GM18861 (cell line): ENCODE measurements at regions not wholly inside any gene's neighbourhood (a gene's known extent, or its start where the extent isn't known, plus 50 kb on each side); places are given as distances from the start of the nearest gene placed in this dataset.
"Not testable (repeated sequence)": the region's sequence is repeated elsewhere in the genome, so short reads cannot be mapped to it uniquely, and the experiment has no call there.

Experiments used
- ATAC-seq: cut with Tn5 transposase; IDR thresholded peaks from one replicate; pipeline ENCODE4 v1.9.1; 2021; ENCODE audit not compliant: unreplicated experiment

GRCh38 chr5:42868417-42868816, 56.7 kb upstream of the SELENOP start:
- ATAC-seq, result not testable (repeated sequence)

GRCh38 chr5:42864749-42865148, 53.1 kb upstream of the SELENOP start:
- ATAC-seq, result not testable (repeated sequence)
